ENCODE measurements at regions not wholly inside any gene's neighbourhood (a gene's known extent, or its start where the extent isn't known, plus 50 kb on each side); places are given as distances from the start of the nearest gene placed in this dataset.

GRCh38 chr16:86261379-86261778 is 248.9 kb upstream of the FOXF1 start:
- TF ChIP-seq MAX (IDR thresholded peaks at IDR 0.05): no peak
- TF ChIP-seq ZFP36 (IDR thresholded peaks at IDR 0.05; ENCODE audit: borderline replicate concordance, partially characterized antibody): no peak
- TF ChIP-seq CBX8 (IDR thresholded peaks at IDR 0.05): no peak
- no peak for TF ChIP-seq CTCF (IDR thresholded peaks at IDR 0.05)
- TF ChIP-seq MAFK (IDR thresholded peaks at IDR 0.05; ENCODE audit: partially characterized antibody): no peak
- TF ChIP-seq RAD21 (conservative IDR thresholded peaks at IDR 0.05 in 1 of 2, IDR thresholded peaks at IDR 0.05 in 1 of 2): no peak
- TF ChIP-seq NR3C1 (IDR thresholded peaks at IDR 0.05): no peak
- TF ChIP-seq NFE2L2 (conservative IDR thresholded peaks at IDR 0.05; ENCODE audit: low read length): no peak
- no peak for TF ChIP-seq HMGXB4 (CRISPR knock-in tag; IDR thresholded peaks at IDR 0.05; ENCODE audit: borderline replicate concordance)
- TF ChIP-seq CEBPB (IDR thresholded peaks at IDR 0.05): no peak

Measured in A549 (cell line).